Upper lobe of left lung (tissue), 4 donors: ENCODE measurements at regions not wholly inside any gene's neighbourhood (a gene's known extent, or its start where the extent isn't known, plus 50 kb on each side); places are given as distances from the start of the nearest gene placed in this dataset.

Source experiments
- EP300 ChIP-seq, 4 donors: sonication (generic); formaldehyde crosslinking; IDR thresholded peaks; one replicate each; pipeline ENCODE4 v1.5.1; 2017; ENCODE audit warnings: antibody characterized with exemption in 4 of 4, control low read depth in 2 of 4
- POLR2A ChIP-seq, 4 donors: fragments of 450-650 bp; IDR thresholded peaks; one replicate each; pipeline ENCODE4 v1.5.1; 2016 to 2017; ENCODE audit warnings: antibody characterized with exemption in 4 of 4, mild to moderate bottlenecking in 2 of 4
- TF ChIP-seq, protein P1 (sequence below), 6 experiments: fragments of 450-650 bp in 4 of 6; fragments of 200-600 bp in 2 of 6; sonication (generic) in 2 of 6; IDR thresholded peaks; one replicate each; pipeline ENCODE4 v1.5.1; 2016 to 2019; ENCODE audit warnings: antibody characterized with exemption in 6 of 6

DNA sequence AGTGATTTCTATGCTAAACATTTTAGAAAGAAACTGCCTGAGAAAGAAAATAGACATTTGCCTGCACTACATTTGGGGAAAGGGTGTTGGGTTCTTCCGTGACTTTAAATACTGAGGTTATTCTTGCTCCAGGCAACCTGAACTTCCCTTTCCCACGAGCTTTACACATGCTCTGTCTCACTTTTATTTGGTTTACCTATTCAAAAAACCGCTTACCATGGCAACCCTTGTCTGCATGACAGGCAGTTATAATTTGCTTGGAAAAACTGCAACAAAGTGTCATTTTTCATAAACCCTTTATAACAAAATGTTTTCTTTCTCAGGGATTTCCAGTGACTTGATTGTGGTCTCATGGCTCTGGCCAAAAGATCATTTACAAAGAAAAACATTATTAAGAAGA lies 416.3 kb upstream of the MEIS2 start:
- TF ChIP-seq, protein P1, sequence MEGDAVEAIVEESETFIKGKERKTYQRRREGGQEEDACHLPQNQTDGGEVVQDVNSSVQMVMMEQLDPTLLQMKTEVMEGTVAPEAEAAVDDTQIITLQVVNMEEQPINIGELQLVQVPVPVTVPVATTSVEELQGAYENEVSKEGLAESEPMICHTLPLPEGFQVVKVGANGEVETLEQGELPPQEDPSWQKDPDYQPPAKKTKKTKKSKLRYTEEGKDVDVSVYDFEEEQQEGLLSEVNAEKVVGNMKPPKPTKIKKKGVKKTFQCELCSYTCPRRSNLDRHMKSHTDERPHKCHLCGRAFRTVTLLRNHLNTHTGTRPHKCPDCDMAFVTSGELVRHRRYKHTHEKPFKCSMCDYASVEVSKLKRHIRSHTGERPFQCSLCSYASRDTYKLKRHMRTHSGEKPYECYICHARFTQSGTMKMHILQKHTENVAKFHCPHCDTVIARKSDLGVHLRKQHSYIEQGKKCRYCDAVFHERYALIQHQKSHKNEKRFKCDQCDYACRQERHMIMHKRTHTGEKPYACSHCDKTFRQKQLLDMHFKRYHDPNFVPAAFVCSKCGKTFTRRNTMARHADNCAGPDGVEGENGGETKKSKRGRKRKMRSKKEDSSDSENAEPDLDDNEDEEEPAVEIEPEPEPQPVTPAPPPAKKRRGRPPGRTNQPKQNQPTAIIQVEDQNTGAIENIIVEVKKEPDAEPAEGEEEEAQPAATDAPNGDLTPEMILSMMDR (IDR thresholded peaks at IDR 0.05): no peak
- TF ChIP-seq POLR2A (IDR thresholded peaks at IDR 0.05) (no peak), EP300 (IDR thresholded peaks at IDR 0.05) (no peak)
